HG03432 (cell line): ENCODE measurements at regions not wholly inside any gene's neighbourhood (a gene's known extent, or its start where the extent isn't known, plus 50 kb on each side); places are given as distances from the start of the nearest gene placed in this dataset.

ENCODE experiments used
- ATAC-seq: cut with Tn5 transposase; IDR thresholded peaks from one replicate; pipeline ENCODE4 v1.9.1; 2021; ENCODE audit warnings: mild to moderate bottlenecking, moderate library complexity; ENCODE audit not compliant: unreplicated experiment

DNA sequence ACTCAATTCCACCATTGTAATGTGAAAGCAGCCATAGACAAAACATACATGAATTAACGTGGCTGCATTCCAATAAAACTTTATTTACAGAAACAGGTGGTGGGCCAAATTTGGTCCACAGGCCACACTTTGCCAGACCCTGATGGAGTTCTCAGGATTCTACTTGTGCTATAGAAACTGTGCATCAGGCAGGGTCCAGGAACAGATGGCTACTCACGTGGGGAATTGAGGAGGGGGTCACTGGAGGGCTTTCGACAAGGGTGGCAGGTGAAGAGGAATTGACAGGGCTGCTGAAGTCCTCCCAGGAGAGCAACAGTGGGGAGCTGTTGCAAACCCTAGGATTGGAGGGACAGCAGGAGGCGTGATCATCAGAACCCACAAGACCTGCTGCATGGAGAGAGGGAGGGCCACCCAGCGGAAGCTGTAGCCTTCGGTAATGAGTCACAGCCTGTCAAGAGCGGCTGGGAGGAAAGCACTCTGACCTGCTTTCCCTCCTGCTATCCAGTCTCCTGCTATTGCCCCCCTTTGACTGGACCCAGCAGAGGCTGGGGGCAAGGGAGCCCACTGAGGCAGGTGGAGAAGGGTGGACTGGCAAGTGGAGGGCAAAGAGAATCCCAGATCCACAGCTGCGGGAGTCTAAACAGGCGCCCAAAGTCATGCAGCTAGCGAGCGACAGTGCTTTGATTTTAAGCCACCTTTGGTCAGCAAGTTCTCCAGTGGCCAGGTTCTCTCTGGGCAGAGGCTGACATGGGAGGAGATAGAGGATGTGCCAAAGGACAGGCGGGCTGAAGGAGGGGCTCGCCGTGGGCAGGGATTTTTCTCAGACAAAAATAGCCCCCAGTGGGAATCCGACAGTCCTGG is 138.3 kb upstream of the SMIM23 start:
- no peak for ATAC-seq

DNA sequence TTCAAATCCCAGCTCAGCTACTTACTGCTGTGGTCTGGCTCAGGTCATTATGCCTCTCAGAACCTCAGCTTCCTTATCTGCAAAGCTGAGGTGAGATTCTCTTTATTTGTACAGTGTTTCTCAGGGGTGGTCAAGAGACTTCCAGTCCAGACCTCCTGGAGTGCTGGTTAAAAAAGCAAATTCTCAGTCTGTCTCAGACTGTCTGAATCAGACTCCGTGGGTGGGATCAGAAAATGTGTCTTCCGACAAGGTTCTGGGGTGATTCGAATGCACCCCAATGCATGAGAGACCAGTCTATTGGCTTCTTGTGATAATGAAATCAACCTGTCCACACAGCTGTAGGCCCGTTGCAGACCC is 137.7 kb upstream of the SMIM23 start:
- no peak for ATAC-seq

DNA sequence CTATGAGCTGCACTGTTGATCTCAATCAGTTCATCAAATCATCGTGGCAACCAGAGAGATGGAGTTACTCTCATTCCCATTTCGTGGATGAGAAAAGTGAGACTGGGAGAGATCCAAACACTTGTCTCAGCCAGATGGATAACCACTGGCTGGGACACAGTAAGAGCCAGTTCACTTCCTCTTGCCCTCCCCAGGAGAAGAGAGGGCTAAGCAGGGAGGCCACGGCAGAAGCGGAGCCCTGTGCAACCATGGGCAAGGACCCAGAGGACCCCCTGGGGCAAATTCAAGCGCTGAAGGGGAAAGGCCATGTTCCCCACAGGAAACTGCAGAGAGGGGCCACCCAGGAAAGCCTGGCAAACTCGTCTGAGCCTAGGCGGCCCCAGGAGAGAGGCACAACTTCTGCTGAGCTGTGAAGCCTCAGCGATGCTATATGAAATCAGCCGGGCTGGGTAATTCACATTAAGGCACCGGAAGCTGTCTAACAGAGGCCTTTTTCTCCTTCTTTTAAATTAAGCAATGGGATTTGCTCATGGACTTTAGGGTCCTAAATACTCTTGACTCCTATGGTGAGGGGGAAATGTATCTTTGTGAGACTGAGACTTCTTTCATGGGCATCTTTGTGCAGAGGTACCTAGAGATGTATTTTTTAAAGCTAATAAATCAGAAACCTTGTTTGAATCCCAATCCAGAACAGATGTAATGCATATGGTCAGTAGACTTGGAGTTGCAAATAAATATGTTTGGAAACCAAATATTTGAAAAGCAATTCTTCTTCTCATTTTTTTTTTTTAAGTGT is 137.1 kb upstream of the SMIM23 start:
- no peak for ATAC-seq

GRCh38 chr5:171649075-171649401 is 136.6 kb upstream of the SMIM23 start:
- no peak for ATAC-seq

DNA sequence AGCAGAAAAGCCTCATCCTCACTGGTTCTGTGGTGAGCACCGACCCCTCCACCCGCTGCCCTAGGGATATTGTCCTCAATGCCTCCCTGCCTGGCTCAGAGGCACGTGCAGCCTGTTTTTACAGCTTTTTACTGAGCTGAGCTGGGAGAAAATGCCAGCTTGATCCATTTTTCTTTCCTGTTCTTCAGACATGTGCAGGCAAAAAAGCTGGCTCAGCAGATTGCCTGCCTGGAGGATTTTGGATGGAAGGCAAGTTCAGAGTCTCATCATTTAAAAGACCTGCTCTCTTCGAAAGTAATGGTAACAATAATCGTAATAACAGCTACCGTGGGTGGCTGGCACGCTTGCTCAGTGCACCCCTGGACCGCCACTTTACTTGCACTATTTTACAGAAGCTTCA is 135.0 kb upstream of the SMIM23 start:
- no peak for ATAC-seq

- no peak for ATAC-seq
Measured at GRCh38 chr5:171651102-171651501, 134.5 kb upstream of the SMIM23 start.

DNA sequence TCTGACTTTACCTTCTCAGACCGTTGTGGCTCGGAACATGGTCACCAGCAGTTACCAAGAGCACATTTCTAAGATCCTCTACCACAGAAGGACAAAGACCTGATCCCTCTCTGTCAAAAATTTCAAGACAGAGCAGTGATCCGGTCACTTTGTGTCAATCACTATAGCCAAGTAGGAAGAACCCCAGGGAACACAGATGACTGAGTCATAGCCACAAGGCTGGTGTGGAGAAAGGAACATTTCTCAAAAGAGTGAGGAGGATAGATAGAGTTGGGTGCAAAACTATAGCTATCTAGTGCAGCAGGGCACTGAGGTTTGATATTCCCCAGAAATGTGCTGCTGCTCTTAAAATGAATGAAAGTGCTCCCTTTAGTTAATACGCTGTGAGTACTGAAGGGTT is 130.7 kb upstream of the SMIM23 start:
- ATAC-seq = no peak

DNA sequence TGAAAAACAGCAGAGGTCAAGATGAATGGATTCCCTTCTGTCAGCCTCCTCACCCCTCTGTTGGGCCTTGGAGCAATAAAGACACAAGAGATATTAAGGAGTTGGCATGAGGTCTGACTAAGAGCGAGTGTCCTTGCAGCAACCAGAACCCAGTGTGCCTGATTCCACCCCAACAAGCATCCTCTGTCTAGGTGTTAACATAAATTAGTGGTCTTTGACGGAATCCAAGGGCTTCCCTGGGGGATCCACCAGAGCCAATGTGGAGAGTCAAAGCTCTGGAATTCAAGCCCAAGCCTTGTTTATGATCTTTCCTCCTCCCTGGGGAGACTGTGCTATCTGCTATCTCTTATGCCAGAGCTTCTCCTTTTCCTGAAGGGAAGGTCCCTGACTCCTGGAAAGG is 128.1 kb upstream of the SMIM23 start:
- no peak for ATAC-seq

DNA sequence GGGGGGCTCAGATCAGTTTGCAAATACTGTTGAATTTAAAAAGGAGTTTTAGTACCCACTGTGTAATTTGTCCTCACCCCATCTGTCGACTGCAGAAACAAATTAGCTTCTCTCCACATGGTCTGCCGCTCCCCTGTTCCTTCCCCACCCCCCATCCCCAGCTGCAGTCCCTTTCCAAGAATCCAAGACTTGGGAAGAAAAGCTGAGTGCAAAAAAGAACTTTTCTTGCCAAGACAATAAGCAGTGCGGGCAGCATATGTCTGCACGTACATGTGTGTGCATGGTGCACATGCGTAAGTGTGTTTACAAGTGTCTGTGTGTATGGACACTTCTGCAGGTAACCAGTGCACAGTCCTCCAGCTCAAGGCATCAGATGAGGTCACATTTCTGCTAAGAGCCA is 125.7 kb upstream of the SMIM23 start:
- ATAC-seq = no peak

DNA sequence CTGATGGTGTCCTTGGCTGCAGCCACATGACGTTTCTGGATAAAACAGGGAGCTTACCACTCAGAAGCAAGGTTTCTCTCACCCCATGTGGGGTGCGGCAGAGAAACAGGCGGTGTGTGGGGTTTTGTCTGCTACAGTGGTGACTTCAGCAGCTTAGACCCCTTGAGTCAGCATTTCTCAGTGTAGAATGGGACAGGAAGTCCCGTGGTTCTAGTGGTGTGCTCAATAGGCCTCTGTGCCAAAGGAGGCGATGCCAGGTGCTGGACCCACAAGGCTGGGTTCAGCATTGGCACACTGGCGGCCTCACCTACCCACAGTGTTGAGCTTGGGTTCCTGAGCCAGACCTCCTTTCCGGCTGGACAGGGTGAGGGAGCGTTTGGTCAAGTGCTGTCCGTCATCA is 125.2 kb upstream of the SMIM23 start:
- no peak for ATAC-seq

GRCh38 chr5:171661143-171661542 is 124.5 kb upstream of the SMIM23 start:
- ATAC-seq = no peak

DNA sequence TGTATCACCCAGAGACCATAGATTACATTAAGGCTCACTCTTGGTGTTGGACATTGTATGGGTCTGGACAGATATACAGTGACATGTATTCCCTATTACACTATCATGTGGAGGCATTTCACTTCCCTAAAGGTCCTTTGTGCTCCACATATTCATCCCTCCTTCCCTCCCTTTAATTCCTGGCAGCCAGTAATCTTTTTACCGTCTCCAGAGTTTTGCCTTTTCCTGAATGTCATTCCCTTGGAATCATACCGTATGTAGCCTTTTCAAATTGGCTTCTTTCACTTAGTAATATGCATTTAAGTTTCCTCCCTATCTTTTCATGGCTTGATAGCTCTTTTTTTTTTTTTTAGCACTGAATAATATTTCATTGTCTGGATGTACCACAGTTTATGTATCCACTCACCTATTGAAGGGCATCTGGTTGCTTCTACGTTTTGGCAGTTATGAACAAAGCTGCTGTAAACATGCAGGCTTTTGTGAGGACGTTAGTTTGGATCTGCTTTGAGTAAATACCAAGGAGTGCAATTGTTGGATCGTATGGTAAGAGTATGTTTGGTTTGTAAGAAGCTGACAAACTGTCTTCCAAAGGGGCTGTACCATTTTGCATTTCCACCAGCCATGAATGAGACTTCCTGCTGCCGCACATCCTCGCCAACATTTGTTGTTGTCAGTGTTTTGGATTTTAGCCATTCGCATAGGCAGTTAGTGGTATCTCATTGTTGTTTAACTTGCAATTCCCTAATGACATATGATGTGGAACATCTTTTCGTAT is 122.1 kb upstream of the SMIM23 start:
- ATAC-seq = no peak

GRCh38 chr5:171664489-171664888 is 121.1 kb upstream of the SMIM23 start:
- ATAC-seq = no peak

GRCh38 chr5:171666815-171667214 is 118.8 kb upstream of the SMIM23 start:
- no peak for ATAC-seq

GRCh38 chr5:171667341-171668096 is 118.1 kb upstream of the SMIM23 start:
- no peak for ATAC-seq

DNA sequence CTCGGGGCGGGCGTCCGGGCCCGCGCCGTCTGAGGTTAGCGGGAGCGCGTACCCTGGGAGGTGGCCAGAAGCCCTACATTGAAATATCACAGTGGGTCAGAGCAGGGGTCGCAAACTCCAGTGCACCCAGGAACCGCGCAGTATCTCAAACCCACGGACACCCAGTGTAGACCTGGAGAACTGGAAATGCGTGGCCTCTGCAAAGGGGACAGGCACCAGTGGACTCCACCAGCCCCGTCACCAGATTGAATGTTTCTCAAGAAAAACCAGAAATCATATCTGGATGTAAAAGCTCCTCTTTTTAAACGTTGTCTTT is 117.6 kb upstream of the SMIM23 start:
- no peak for ATAC-seq

- ATAC-seq = no peak
Measured at GRCh38 chr5:171669571-171669970, 116.0 kb upstream of the SMIM23 start.

DNA sequence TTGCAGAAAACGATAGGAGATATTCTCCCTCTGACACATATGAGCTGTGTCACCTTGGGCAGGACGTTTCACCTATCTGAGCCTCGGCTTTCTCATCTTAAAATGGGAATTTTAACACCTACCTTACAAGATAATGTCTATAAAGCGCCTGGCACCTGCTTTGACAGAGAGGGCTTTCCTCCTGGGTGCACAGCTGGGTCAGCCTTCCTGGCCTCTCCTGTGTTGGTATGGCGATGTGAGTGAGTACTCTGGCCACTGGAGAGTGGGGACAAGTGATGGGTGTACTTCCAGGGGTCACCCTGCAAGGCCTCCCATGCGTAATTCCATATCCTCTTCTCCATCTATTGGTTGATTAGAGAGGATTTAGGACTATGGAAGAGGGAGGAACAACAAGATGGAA is 113.1 kb upstream of the SMIM23 start:
- no peak for ATAC-seq

- no peak for ATAC-seq
Measured at GRCh38 chr5:171673328-171673727, 112.3 kb upstream of the SMIM23 start.

DNA sequence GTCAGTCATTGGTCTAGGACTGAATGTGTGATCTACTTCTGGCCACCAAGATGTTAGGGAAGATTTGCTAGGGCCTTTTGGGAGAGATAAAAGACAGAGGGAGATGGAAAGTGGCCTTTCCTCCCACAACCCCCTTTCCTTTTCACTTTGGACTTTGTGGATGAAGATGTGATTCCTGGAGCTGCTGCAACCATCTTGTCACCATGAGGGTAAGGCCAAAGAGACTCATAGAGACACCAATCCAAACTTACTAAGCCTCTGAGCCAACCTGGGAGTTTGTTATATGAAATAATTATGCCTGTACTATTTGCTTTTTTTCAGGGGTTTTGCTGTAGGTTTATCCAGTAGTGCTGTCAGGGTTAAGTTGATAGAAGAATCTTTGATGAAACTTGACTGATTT is 111.8 kb upstream of the SMIM23 start:
- no peak for ATAC-seq

DNA sequence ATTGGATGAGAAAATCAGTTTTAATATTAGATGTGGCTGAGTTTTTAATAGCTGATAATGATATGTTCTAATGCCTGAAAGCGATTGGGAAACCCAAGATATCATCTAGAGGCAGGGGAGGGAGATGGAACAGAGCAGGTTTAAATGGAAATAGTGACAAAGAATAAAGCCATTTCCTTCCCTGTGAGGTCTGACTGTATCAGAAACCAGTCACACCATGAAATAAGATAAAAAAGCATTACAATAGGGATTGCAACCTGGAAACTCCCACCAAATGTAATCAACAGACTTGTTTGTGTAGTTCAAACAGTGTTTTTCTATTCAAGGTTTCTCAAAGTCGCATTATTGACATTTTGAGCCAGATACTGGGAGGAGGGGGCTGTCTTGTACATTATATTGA is 110.1 kb upstream of the SMIM23 start:
- ATAC-seq = no peak
